Liver (tissue), 8 donors: ENCODE measurements at regions not wholly inside any gene's neighbourhood (a gene's known extent, or its start where the extent isn't known, plus 50 kb on each side); places are given as distances from the start of the nearest gene placed in this dataset.

Source experiments
- DNase-seq: peaks from one replicate; pipeline ENCODE4 v3.0.0-alpha.2; 2017; ENCODE audit warnings: low spot score
- H3K27ac ChIP-seq, 2 donors: one replicate each; pipeline ENCODE4 v1.7.0; 2013; ENCODE audit warnings: inconsistent platforms in 2 of 2, low read length in 2 of 2, control low read depth in 1 of 2, low read depth in 1 of 2, mild to moderate bottlenecking in 1 of 2
- H3K27me3 ChIP-seq, 4 donors: one replicate each; pipeline versions ENCODE4 v1.6.1 to v1.7.0; 2013; ENCODE audit warnings: low read length in 3 of 4, inconsistent platforms in 1 of 4, mild to moderate bottlenecking in 1 of 4, moderate library complexity in 1 of 4; ENCODE audit not compliant: control insufficient read depth in 4 of 4, insufficient read depth in 4 of 4
- H3K36me3 ChIP-seq, 4 donors: one replicate each; pipeline versions ENCODE4 v1.6.1 to v1.7.0; 2013; ENCODE audit warnings: low read length in 3 of 4, mild to moderate bottlenecking in 3 of 4, low read depth in 1 of 4, moderate library complexity in 1 of 4; ENCODE audit not compliant: control insufficient read depth in 4 of 4, insufficient read depth in 3 of 4
- H3K4me1 ChIP-seq, 4 donors: one replicate each; pipeline versions ENCODE4 v1.6.1 to v1.7.0; 2013; ENCODE audit warnings: low read length in 3 of 4, mild to moderate bottlenecking in 3 of 4, moderate library complexity in 1 of 4; ENCODE audit not compliant: control insufficient read depth in 4 of 4, insufficient read depth in 4 of 4
- H3K4me3 ChIP-seq, 3 donors: one replicate each; pipeline versions ENCODE4 v1.6.1 to v1.7.0; 2013; ENCODE audit warnings: low read length in 3 of 3, control low read depth in 1 of 3, low read depth in 1 of 3, mild to moderate bottlenecking in 1 of 3
- H3K9ac ChIP-seq, 2 donors: one replicate each; pipeline ENCODE4 v1.7.0; 2013; ENCODE audit warnings: low read length in 2 of 2, mild to moderate bottlenecking in 2 of 2, moderate library complexity in 2 of 2, control low read depth in 1 of 2, low read depth in 1 of 2
- H3K9me3 ChIP-seq, 4 donors: one replicate each; pipeline versions ENCODE4 v1.6.1 to v1.7.0; 2013; ENCODE audit warnings: low read length in 3 of 4; ENCODE audit not compliant: control insufficient read depth in 4 of 4
- ATF3 ChIP-seq: IDR thresholded peaks from 2 replicates; pipeline ENCODE4 v1.6.1; 2016; ENCODE audit warnings: antibody characterized with exemption
- CTCF ChIP-seq: fragments of 150-350 bp; IDR thresholded peaks from 2 replicates; pipeline ENCODE4 v1.5.1; 2017; ENCODE audit warnings: improper control_type of control experiment, low read depth, low read length; ENCODE audit not compliant: missing input control
- FOXA1 ChIP-seq: IDR thresholded peaks from 2 replicates; pipeline ENCODE4 v1.6.1; 2016; ENCODE audit warnings: antibody characterized with exemption
- FOXA2 ChIP-seq: IDR thresholded peaks from 2 replicates; pipeline ENCODE4 v1.6.1; 2016; ENCODE audit warnings: antibody characterized with exemption
- GABPA ChIP-seq, 2 donors: IDR thresholded peaks in 1 of 2; conservative IDR thresholded peaks in 1 of 2; 2 replicates each; pipeline ENCODE4 v1.6.1; 2016; ENCODE audit warnings: antibody characterized with exemption in 2 of 2, mild to moderate bottlenecking in 1 of 2, moderate library complexity in 1 of 2
- HNF4G ChIP-seq: IDR thresholded peaks from 2 replicates; pipeline ENCODE4 v1.6.1; 2016; ENCODE audit warnings: antibody characterized with exemption
- JUND ChIP-seq, 2 donors: IDR thresholded peaks; 2 replicates each; pipeline ENCODE4 v1.6.1; 2016; ENCODE audit warnings: antibody characterized with exemption in 2 of 2
- MAX ChIP-seq: IDR thresholded peaks from 2 replicates; pipeline ENCODE4 v1.6.1; 2016; ENCODE audit warnings: antibody characterized with exemption
- REST ChIP-seq: IDR thresholded peaks from 2 replicates; pipeline ENCODE4 v1.6.1; 2016; ENCODE audit warnings: antibody characterized with exemption, mild to moderate bottlenecking
- RXRA ChIP-seq, 2 donors: IDR thresholded peaks; 2 replicates each; pipeline ENCODE4 v1.6.1; 2017 to 2018; ENCODE audit warnings: antibody characterized with exemption in 2 of 2, mild to moderate bottlenecking in 1 of 2
- ZBTB33 ChIP-seq: IDR thresholded peaks from 2 replicates; pipeline ENCODE4 v1.6.1; 2016; ENCODE audit warnings: antibody characterized with exemption
- WGBS: extraction: QIAGEN DNeasy Blood & Tissue Kit; methylation state at CpG from one replicate; pipeline ENCODE4 v1.1.7; 2013; 5-methylcytosine and 5-hydroxymethylcytosine counted together
- donor health status: healthy.
- donor health status: healthy.
- donor health status: healthy.
- donor health status: healthy.
- donor health status: healthy.

GRCh38 chr2:199583676-199584075, 125.9 kb upstream of the SATB2 start:
- H3K27ac ChIP-seq: no peak overlapping the region

More at GRCh38 chr2:199583676-199584075, 125.9 kb upstream of the SATB2 start:
- Histone ChIP-seq H3K36me3 (no peaks in the 10 kb centered on the region), H3K4me3 (no peak overlapping the region), H3K27me3 (no peaks in the 10 kb centered on the region), H3K9me3 (no peaks in the 10 kb centered on the region), H3K9ac (no peak overlapping the region), H3K4me1 (peaks cover 0 to 3% (median 0%) of the 10 kb centered on the region in 4 donors)
- no peak for DNase-seq
- no peak for TF ChIP-seq ATF3
- no peak for TF ChIP-seq RXRA (IDR thresholded peaks at IDR 0.05)
- no peak for TF ChIP-seq GABPA (IDR thresholded peaks at IDR 0.05 in 1 of 2, conservative IDR thresholded peaks at IDR 0.05 in 1 of 2)
- TF ChIP-seq FOXA1: no peak
- no peak for TF ChIP-seq MAX
- TF ChIP-seq REST: no peak
- no peak for TF ChIP-seq CTCF
- no peak for TF ChIP-seq HNF4G
- TF ChIP-seq ZBTB33: no peak
- TF ChIP-seq JUND (IDR thresholded peaks at IDR 0.05): no peak
- no peak for TF ChIP-seq FOXA2
- WGBS: 74% methylated on average over 3 of the region's 3 CpGs
